Activated T-cell treated with anti-CD3 and anti-CD28 coated beads, Interleukin-2, amount 50 U/mL, for 24 hours (primary cell): ENCODE measurements at regions not wholly inside any gene's neighbourhood (a gene's known extent, or its start where the extent isn't known, plus 50 kb on each side); places are given as distances from the start of the nearest gene placed in this dataset.

Experiments used
- DNase-seq: peaks from one replicate; pipeline ENCODE4 v3.0.0-alpha.2; 2020
- H3K27ac Mint-ChIP-seq: 2 replicates; pipeline ENCODE4 v1.8.0; 2020; ENCODE audit warnings: mild to moderate bottlenecking, mixed read lengths
- H3K27me3 Mint-ChIP-seq: 2 replicates; pipeline ENCODE4 v1.8.0; 2020; ENCODE audit warnings: mixed read lengths
- H3K36me3 Mint-ChIP-seq: 2 replicates; pipeline ENCODE4 v1.8.0; 2020; ENCODE audit warnings: low read depth, mixed read lengths
- H3K4me1 Mint-ChIP-seq: 2 replicates; pipeline ENCODE4 v1.8.0; 2020; ENCODE audit warnings: low read depth, mixed read lengths
- H3K4me3 Mint-ChIP-seq: 2 replicates; pipeline ENCODE4 v1.8.0; 2020; ENCODE audit warnings: mild to moderate bottlenecking, moderate library complexity, mixed read lengths
- H3K9me3 Mint-ChIP-seq: 2 replicates; pipeline ENCODE4 v1.8.0; 2020; ENCODE audit warnings: mixed read lengths

GRCh38 chr13:34302596-34302995 lies 484.6 kb downstream of the RFC3 start:
- H3K27ac Mint-ChIP-seq = no peak overlapping the region
- no peak for DNase-seq
- H3K27me3 Mint-ChIP-seq = no peaks in the 10 kb centered on the region
- H3K9me3 Mint-ChIP-seq = peaks cover 8% of the 10 kb centered on the region
- H3K4me1 Mint-ChIP-seq = no peaks in the 10 kb centered on the region
- H3K36me3 Mint-ChIP-seq = no peaks in the 10 kb centered on the region
- no peak overlapping the region for H3K4me3 Mint-ChIP-seq

GRCh38 chr13:34303346-34303745 lies 485.4 kb downstream of the RFC3 start:
- H3K9me3 Mint-ChIP-seq = peaks cover 8% of the 10 kb centered on the region
- no peak for DNase-seq
- no peak overlapping the region for H3K4me3 Mint-ChIP-seq
- no peaks in the 10 kb centered on the region for H3K27me3 Mint-ChIP-seq
- no peaks in the 10 kb centered on the region for H3K36me3 Mint-ChIP-seq
- H3K27ac Mint-ChIP-seq = no peak overlapping the region
- H3K4me1 Mint-ChIP-seq = no peaks in the 10 kb centered on the region

GRCh38 chr13:34307607-34308006 lies 489.7 kb downstream of the RFC3 start:
- Mint-ChIP-seq H3K36me3 (no peaks in the 10 kb centered on the region), H3K9me3 (peaks cover 8% of the 10 kb centered on the region), H3K27ac (no peak overlapping the region), H3K4me3 (no peak overlapping the region), H3K27me3 (no peaks in the 10 kb centered on the region), H3K4me1 (no peaks in the 10 kb centered on the region)
- DNase-seq = no peak

- Mint-ChIP-seq H3K4me3 (no peak overlapping the region), H3K27ac (no peak overlapping the region), H3K4me1 (no peaks in the 10 kb centered on the region), H3K9me3 (peaks cover 6% of the 10 kb centered on the region), H3K27me3 (no peaks in the 10 kb centered on the region), H3K36me3 (no peaks in the 10 kb centered on the region)
- no peak for DNase-seq
Measured at GRCh38 chr13:34308725-34309124, 490.8 kb downstream of the RFC3 start.

GRCh38 chr13:34310539-34310938 lies 492.6 kb downstream of the RFC3 start:
- H3K4me1 Mint-ChIP-seq = no peaks in the 10 kb centered on the region
- no peaks in the 10 kb centered on the region for H3K9me3 Mint-ChIP-seq
- H3K27ac Mint-ChIP-seq = no peak overlapping the region
- H3K4me3 Mint-ChIP-seq = no peak overlapping the region
- no peaks in the 10 kb centered on the region for H3K36me3 Mint-ChIP-seq
- no peak for DNase-seq
- H3K27me3 Mint-ChIP-seq = no peaks in the 10 kb centered on the region

- Mint-ChIP-seq H3K4me3 (no peak overlapping the region), H3K36me3 (no peaks in the 10 kb centered on the region), H3K9me3 (no peaks in the 10 kb centered on the region), H3K4me1 (no peaks in the 10 kb centered on the region), H3K27me3 (no peaks in the 10 kb centered on the region), H3K27ac (no peak overlapping the region)
- DNase-seq = no peak
Measured at GRCh38 chr13:34311251-34311650, 493.3 kb downstream of the RFC3 start.

- H3K36me3 Mint-ChIP-seq = no peaks in the 10 kb centered on the region
- no peaks in the 10 kb centered on the region for H3K9me3 Mint-ChIP-seq
- no peaks in the 10 kb centered on the region for H3K4me1 Mint-ChIP-seq
- no peak for DNase-seq
- no peaks in the 10 kb centered on the region for H3K27me3 Mint-ChIP-seq
- no peak overlapping the region for H3K4me3 Mint-ChIP-seq
- H3K27ac Mint-ChIP-seq = no peak overlapping the region
Measured at GRCh38 chr13:34312578-34312977, 494.6 kb downstream of the RFC3 start.

- Mint-ChIP-seq H3K4me3 (no peak overlapping the region), H3K36me3 (no peaks in the 10 kb centered on the region)
Measured at GRCh38 chr13:34320084-34320483, 502.1 kb downstream of the RFC3 start.

GRCh38 chr13:34322014-34322742 lies 504.2 kb downstream of the RFC3 start:
- Mint-ChIP-seq H3K9me3 (no peaks in the 10 kb centered on the region), H3K4me3 (no peak overlapping the region), H3K27ac (no peak overlapping the region), H3K36me3 (no peaks in the 10 kb centered on the region), H3K27me3 (no peaks in the 10 kb centered on the region), H3K4me1 (no peaks in the 10 kb centered on the region)
- DNase-seq = no peak

More at GRCh38 chr13:34320084-34320483, 502.1 kb downstream of the RFC3 start:
- DNase-seq = no peak
- Mint-ChIP-seq H3K27me3 (no peaks in the 10 kb centered on the region), H3K27ac (no peak overlapping the region), H3K9me3 (no peaks in the 10 kb centered on the region), H3K4me1 (no peaks in the 10 kb centered on the region)

GRCh38 chr13:34322743-34323074 lies 504.8 kb downstream of the RFC3 start:
- H3K36me3 Mint-ChIP-seq = no peaks in the 10 kb centered on the region
- no peak overlapping the region for H3K27ac Mint-ChIP-seq
- no peaks in the 10 kb centered on the region for H3K4me1 Mint-ChIP-seq
- no peaks in the 10 kb centered on the region for H3K9me3 Mint-ChIP-seq
- DNase-seq = no peak
- H3K4me3 Mint-ChIP-seq = no peak overlapping the region
- no peaks in the 10 kb centered on the region for H3K27me3 Mint-ChIP-seq

GRCh38 chr13:34335014-34336007 lies 517.4 kb downstream of the RFC3 start:
- Mint-ChIP-seq H3K9me3 (peaks cover 7% of the 10 kb centered on the region), H3K36me3 (no peaks in the 10 kb centered on the region), H3K4me3 (no peak overlapping the region), H3K27me3 (no peaks in the 10 kb centered on the region), H3K4me1 (no peaks in the 10 kb centered on the region), H3K27ac (no peak overlapping the region)
- DNase-seq = no peak

- H3K36me3 Mint-ChIP-seq = no peaks in the 10 kb centered on the region
- no peaks in the 10 kb centered on the region for H3K9me3 Mint-ChIP-seq
- H3K4me1 Mint-ChIP-seq = no peaks in the 10 kb centered on the region
- no peak overlapping the region for H3K27ac Mint-ChIP-seq
- no peak for DNase-seq
- no peaks in the 10 kb centered on the region for H3K27me3 Mint-ChIP-seq
- H3K4me3 Mint-ChIP-seq = no peak overlapping the region
Measured at GRCh38 chr13:34338102-34338501, 520.2 kb downstream of the RFC3 start.

GRCh38 chr13:34340534-34340933 lies 522.6 kb downstream of the RFC3 start:
- DNase-seq = no peak
- no peak overlapping the region for H3K4me3 Mint-ChIP-seq
- H3K27me3 Mint-ChIP-seq = no peaks in the 10 kb centered on the region
- no peaks in the 10 kb centered on the region for H3K36me3 Mint-ChIP-seq
- H3K27ac Mint-ChIP-seq = no peak overlapping the region
- H3K9me3 Mint-ChIP-seq = no peaks in the 10 kb centered on the region
- no peaks in the 10 kb centered on the region for H3K4me1 Mint-ChIP-seq

- Mint-ChIP-seq H3K36me3 (no peaks in the 10 kb centered on the region), H3K4me3 (no peak overlapping the region), H3K9me3 (no peaks in the 10 kb centered on the region), H3K27ac (no peak overlapping the region), H3K4me1 (no peaks in the 10 kb centered on the region), H3K27me3 (no peaks in the 10 kb centered on the region)
- DNase-seq = no peak
Measured at GRCh38 chr13:34343413-34343940, 525.5 kb downstream of the RFC3 start.

- Mint-ChIP-seq H3K36me3 (no peaks in the 10 kb centered on the region), H3K4me3 (no peak overlapping the region), H3K9me3 (no peaks in the 10 kb centered on the region), H3K27ac (no peak overlapping the region), H3K27me3 (no peaks in the 10 kb centered on the region), H3K4me1 (no peaks in the 10 kb centered on the region)
- no peak for DNase-seq
Measured at GRCh38 chr13:34344816-34345215, 526.9 kb downstream of the RFC3 start.
